ENCODE measurements at regions not wholly inside any gene's neighbourhood (a gene's known extent, or its start where the extent isn't known, plus 50 kb on each side); places are given as distances from the start of the nearest gene placed in this dataset.

- TF ChIP-seq, protein P1, sequence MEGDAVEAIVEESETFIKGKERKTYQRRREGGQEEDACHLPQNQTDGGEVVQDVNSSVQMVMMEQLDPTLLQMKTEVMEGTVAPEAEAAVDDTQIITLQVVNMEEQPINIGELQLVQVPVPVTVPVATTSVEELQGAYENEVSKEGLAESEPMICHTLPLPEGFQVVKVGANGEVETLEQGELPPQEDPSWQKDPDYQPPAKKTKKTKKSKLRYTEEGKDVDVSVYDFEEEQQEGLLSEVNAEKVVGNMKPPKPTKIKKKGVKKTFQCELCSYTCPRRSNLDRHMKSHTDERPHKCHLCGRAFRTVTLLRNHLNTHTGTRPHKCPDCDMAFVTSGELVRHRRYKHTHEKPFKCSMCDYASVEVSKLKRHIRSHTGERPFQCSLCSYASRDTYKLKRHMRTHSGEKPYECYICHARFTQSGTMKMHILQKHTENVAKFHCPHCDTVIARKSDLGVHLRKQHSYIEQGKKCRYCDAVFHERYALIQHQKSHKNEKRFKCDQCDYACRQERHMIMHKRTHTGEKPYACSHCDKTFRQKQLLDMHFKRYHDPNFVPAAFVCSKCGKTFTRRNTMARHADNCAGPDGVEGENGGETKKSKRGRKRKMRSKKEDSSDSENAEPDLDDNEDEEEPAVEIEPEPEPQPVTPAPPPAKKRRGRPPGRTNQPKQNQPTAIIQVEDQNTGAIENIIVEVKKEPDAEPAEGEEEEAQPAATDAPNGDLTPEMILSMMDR (IDR thresholded peaks at IDR 0.05), result no peak
- TF ChIP-seq EP300 (IDR thresholded peaks at IDR 0.05) (no peak), POLR2A (IDR thresholded peaks at IDR 0.05) (no peak)
Observed at GRCh38 chr5:60184606-60185005, 291.1 kb upstream of the PDE4D start.
